ENCODE measurements at regions not wholly inside any gene's neighbourhood (a gene's known extent, or its start where the extent isn't known, plus 50 kb on each side); places are given as distances from the start of the nearest gene placed in this dataset.

- H3K4me1 ChIP-seq (ENCODE audit: control insufficient read depth, insufficient read depth, low read length), result no peaks in the 10 kb centered on the region
- no peak overlapping the region for H3K27ac ChIP-seq (ENCODE audit: low read length)
- no peaks in the 10 kb centered on the region for H3K27me3 ChIP-seq (ENCODE audit: control insufficient read depth, insufficient read depth, low read length)
- H3K4me3 ChIP-seq (ENCODE audit: low read depth in 2 of 2, low read length in 2 of 2), result no peak overlapping the region
- no peak for DNase-seq (ENCODE audit: low read depth, low spot score)
- in situ Hi-C loops (cut with HindIII; ENCODE audit: low pct_unique_long_range_greater_than_20kb, low sequenced_read_pairs) (no loop called here), intact Hi-C loops (cut with micrococcal nuclease; ENCODE audit: unreplicated experiment) (no loop called here)
- no peak for ATAC-seq
- no peaks in the 10 kb centered on the region for H3K9me3 ChIP-seq (ENCODE audit: control insufficient read depth, insufficient read depth, low read depth, low read length)
- no peaks in the 10 kb centered on the region for H3K36me3 ChIP-seq (ENCODE audit: control insufficient read depth, insufficient read depth, low read length)
- TF ChIP-seq, protein P1, sequence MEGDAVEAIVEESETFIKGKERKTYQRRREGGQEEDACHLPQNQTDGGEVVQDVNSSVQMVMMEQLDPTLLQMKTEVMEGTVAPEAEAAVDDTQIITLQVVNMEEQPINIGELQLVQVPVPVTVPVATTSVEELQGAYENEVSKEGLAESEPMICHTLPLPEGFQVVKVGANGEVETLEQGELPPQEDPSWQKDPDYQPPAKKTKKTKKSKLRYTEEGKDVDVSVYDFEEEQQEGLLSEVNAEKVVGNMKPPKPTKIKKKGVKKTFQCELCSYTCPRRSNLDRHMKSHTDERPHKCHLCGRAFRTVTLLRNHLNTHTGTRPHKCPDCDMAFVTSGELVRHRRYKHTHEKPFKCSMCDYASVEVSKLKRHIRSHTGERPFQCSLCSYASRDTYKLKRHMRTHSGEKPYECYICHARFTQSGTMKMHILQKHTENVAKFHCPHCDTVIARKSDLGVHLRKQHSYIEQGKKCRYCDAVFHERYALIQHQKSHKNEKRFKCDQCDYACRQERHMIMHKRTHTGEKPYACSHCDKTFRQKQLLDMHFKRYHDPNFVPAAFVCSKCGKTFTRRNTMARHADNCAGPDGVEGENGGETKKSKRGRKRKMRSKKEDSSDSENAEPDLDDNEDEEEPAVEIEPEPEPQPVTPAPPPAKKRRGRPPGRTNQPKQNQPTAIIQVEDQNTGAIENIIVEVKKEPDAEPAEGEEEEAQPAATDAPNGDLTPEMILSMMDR (IDR thresholded peaks at IDR 0.05), result no peak
- TF ChIP-seq TCF7L2 (IDR thresholded peaks at IDR 0.05; ENCODE audit: low read depth, low read length), result no peak
- TF ChIP-seq POLR2AphosphoS5 (IDR thresholded peaks at IDR 0.05; ENCODE audit: low read depth, low read length), result no peak
- TF ChIP-seq SIN3A (IDR thresholded peaks at IDR 0.05; ENCODE audit: borderline replicate concordance, insufficient read depth, low read depth, low read length), result no peak
- TF ChIP-seq, protein P2, sequence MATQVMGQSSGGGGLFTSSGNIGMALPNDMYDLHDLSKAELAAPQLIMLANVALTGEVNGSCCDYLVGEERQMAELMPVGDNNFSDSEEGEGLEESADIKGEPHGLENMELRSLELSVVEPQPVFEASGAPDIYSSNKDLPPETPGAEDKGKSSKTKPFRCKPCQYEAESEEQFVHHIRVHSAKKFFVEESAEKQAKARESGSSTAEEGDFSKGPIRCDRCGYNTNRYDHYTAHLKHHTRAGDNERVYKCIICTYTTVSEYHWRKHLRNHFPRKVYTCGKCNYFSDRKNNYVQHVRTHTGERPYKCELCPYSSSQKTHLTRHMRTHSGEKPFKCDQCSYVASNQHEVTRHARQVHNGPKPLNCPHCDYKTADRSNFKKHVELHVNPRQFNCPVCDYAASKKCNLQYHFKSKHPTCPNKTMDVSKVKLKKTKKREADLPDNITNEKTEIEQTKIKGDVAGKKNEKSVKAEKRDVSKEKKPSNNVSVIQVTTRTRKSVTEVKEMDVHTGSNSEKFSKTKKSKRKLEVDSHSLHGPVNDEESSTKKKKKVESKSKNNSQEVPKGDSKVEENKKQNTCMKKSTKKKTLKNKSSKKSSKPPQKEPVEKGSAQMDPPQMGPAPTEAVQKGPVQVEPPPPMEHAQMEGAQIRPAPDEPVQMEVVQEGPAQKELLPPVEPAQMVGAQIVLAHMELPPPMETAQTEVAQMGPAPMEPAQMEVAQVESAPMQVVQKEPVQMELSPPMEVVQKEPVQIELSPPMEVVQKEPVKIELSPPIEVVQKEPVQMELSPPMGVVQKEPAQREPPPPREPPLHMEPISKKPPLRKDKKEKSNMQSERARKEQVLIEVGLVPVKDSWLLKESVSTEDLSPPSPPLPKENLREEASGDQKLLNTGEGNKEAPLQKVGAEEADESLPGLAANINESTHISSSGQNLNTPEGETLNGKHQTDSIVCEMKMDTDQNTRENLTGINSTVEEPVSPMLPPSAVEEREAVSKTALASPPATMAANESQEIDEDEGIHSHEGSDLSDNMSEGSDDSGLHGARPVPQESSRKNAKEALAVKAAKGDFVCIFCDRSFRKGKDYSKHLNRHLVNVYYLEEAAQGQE (IDR thresholded peaks at IDR 0.05; ENCODE audit: insufficient read depth in 1 of 2, low read depth in 2 of 2, low read length in 1 of 2), result no peak
- POLR2A ChIA-PET, result no interaction called here
- CTCF ChIA-PET, result no interaction called here
- no TSS peak for BruUV-seq (replicated peaks)
These were observed 1447.2 kb downstream of the TBC1D22A start for GRCh38 chr22:48209473-48210197.

DNA sequence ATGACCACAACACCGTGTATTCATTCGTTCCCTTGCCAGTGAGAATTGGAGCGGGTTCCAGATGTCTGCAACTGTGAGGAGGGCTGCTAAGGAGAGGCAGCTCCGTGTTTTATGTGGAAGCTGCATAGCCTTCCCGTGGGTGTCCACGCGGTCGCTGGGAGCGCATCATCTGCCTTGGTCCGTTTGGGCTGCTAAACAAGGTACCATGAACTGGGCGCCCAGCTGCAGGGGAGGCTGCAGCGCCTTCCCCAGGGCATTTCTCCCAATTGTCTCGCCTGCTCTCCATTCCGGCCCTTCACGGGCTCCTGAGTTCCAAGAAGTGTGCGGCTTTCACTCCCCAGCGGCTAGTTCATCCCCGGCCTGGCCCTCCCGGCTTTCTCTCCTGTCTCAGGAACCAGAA is 1446.4 kb downstream of the TBC1D22A start:
- intact Hi-C loops (cut with micrococcal nuclease; ENCODE audit: unreplicated experiment), result no loop called here
- H3K4me3 ChIP-seq (ENCODE audit: low read depth in 2 of 2, low read length in 2 of 2), result no peak overlapping the region
- in situ Hi-C loops (cut with HindIII; ENCODE audit: low pct_unique_long_range_greater_than_20kb, low sequenced_read_pairs), result no loop called here
- ChIA-PET POLR2A (no interaction called here), CTCF (no interaction called here)
- no peaks in the 10 kb centered on the region for H3K9me3 ChIP-seq (ENCODE audit: control insufficient read depth, insufficient read depth, low read depth, low read length)
- TF ChIP-seq, protein P1 (IDR thresholded peaks at IDR 0.05), result no peak
- TF ChIP-seq, protein P2 (IDR thresholded peaks at IDR 0.05; ENCODE audit: insufficient read depth in 1 of 2, low read depth in 2 of 2, low read length in 1 of 2), result no peak
- no peak for TF ChIP-seq POLR2AphosphoS5 (IDR thresholded peaks at IDR 0.05; ENCODE audit: low read depth, low read length)
- ATAC-seq, result no peak
- H3K27ac ChIP-seq (ENCODE audit: low read length), result no peak overlapping the region
- no peaks in the 10 kb centered on the region for H3K27me3 ChIP-seq (ENCODE audit: control insufficient read depth, insufficient read depth, low read length)
- H3K36me3 ChIP-seq (ENCODE audit: control insufficient read depth, insufficient read depth, low read length), result no peaks in the 10 kb centered on the region
- H3K4me1 ChIP-seq (ENCODE audit: control insufficient read depth, insufficient read depth, low read length), result no peaks in the 10 kb centered on the region
- DNase-seq (ENCODE audit: low read depth, low spot score), result no peak
- no TSS peak for BruUV-seq (replicated peaks)

Data from Panc1 (cell line).